Frontal cortex (tissue), 3 donors: ENCODE measurements at regions not wholly inside any gene's neighbourhood (a gene's known extent, or its start where the extent isn't known, plus 50 kb on each side); places are given as distances from the start of the nearest gene placed in this dataset.

Experiments used
- DNase-seq, 2 donors: peaks; one replicate each; pipeline ENCODE4 v3.0.0; 2012; ENCODE audit warnings: low spot score in 2 of 2
- FAIRE-seq: peaks from 2 replicates; lab custom pipeline; 2012; peaks lifted over from hg19 to GRCh38; lab: Jason Lieb, UNC
- donor health status: control.
- donor health status: control.
- donor health status: control.

DNA sequence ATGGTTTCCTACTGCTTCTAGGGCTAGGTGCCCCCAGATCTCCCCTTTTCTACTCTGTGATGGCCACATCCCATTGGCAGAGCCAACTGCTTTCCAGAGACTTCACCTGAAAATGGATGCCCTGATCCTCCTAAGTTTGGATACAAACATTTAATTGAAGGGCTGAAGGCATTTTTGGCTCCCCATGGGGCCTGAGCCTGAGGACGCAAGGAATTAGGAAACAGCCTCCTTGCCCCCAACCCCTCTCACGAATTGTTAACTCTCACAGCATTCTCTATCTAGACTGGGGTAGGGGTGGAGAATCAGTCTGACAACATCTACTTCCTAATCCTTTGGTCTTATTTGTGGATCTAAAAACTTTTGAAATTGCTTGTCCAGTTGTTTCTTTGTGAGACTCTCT lies 108.5 kb upstream of the KCNK2 start:
- DNase-seq (no peak), FAIRE-seq (no peak)

DNA sequence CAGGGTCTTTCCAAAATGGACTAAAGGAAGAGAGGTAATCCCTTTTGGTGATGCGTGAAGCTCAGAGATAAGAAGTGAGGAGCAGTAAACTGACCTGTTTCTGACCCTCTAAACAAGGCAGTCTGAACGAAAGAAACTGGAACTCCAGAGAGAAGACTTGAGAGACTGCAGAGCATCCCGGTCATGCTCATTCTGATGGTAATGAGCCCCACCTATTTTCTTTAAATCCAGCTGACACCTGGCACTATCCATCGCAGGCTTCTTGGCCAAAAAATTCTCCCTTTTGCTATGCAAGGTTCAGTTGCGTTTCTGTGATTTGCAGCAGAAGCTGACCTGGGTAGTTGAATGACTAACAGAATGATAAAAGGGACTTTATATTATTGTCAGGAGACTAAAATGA lies 105.9 kb upstream of the KCNK2 start:
- FAIRE-seq (no peak), DNase-seq (no peak)

DNA sequence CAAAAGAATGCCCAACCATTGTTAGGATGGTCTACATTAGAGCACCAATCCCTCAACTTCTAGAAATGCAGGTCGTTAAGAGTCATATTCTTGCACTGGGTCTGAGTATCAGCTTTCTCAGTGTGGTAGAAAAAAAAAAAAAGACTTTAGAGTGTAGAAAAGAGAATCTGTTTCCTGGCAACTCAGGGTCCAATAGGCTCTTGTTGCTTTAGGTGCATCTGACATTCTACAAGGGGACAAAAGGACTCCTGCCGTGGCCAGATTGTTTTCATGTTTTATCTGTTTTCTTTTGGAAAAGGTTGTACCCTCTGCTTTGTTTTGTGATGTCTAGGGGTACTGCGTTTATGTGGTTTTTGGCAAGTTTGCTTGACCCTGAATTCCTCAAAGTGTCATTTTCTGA lies 105.4 kb upstream of the KCNK2 start:
- DNase-seq: no peak

DNA sequence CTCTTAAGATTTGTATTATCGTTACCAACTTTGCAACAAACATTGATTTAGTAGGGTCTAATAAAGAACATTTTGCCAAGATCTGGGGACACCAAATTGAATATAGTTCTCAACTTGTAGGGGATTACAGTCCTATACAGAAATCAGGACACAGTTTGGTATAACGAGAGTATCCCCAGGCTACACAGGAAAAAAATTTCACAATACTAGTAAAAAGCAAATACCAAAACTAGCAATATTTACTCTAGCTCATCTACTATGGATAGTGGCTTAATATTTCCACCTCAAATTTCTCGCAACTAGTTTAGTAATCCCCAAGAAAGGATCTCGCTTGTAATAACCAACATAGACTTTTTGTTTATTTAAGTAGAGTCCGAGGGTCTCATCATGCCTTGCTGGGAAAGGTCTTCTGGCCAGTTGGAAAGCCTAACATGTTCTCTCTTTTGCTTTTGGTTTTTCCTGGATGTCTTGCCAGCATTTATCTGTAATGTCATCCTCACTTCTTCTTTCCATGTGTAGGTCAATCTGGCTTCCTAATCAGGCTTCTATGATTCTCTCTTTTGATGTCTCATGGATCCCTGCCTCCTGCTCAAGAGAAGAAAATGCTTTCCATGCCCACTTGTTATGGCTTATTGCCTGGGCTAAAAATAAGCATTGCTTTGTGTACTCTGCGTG lies 104.7 kb upstream of the KCNK2 start:
- FAIRE-seq: no peak
- DNase-seq: no peak

More for the DNA sequence above, 105.4 kb upstream of the KCNK2 start:
- no peak for FAIRE-seq

DNA sequence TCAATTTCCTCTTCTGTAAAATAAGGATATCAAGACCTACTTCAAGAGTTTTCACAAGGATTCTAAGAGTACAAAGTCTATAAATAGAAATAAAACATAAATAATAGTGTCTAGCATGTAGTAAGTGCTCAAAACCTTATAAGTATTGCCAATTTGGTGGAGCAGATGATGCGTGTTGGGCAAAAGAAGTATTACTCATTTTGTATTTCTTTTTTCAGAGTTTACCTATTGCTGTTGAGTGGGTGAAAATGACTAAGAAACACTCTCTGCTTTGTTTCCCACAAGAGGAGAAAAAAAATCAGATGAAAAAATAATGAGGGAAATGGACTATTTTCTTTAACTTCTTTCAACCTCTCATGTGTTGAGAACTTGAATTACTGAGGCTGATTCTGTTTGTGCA lies 103.3 kb upstream of the KCNK2 start:
- FAIRE-seq: no peak
- DNase-seq: no peak

DNA sequence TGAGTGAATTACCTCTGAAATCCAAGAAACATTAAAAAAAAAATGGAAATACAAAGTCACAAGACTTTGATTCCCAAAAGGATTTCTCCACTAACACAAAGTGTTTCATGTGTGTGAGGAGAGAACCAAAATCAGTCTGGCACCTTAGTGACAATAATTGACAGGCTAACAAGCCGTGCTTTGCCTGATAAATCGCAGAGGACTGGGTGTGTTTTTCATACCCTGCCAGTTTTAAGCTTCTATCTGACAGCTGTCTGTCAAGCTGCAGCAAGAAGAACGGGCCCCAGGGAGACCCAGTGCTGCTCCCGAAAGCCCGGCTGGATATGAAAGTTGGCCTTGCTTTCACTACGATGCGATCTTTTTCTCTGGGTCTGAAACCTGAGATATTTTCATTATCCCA lies 101.6 kb upstream of the KCNK2 start:
- FAIRE-seq: no peak

DNA sequence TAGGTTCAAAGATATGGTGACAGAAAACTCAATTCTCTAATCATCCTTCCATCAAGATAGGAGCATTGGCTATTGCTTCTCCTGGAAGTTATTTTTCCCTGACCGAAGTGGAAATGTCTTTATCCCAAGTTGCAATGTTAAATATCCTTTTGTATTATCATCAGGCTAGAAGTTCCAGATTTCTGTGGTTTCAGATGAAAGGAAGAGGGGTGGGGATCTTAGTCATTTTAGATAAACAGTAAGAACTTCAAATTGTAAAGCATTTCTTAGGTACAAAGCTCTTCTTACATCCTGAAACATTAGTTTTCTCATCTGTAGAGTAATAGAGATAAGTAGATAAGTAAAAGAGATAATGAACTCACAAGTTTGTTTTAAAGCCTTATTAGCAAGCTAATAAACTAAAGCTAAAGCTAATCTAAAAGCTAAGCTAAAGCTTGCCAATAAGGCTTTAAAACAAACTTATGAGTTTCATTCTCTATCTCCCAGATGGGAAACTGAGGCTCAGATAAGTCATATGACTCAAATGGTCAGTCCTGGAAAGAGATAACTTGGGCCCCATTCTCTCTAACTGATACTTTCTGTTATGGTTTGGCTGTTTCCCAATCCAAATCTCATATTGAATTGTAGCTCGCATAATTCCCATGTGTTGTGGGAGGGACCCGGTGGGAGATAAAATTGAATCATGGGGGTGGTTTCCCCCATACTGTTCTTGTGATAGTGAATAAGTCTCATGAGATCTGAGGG lies 99.2 kb upstream of the KCNK2 start:
- DNase-seq (no peak), FAIRE-seq (no peak)

More for the DNA sequence above, 101.6 kb upstream of the KCNK2 start:
- DNase-seq: no peak

DNA sequence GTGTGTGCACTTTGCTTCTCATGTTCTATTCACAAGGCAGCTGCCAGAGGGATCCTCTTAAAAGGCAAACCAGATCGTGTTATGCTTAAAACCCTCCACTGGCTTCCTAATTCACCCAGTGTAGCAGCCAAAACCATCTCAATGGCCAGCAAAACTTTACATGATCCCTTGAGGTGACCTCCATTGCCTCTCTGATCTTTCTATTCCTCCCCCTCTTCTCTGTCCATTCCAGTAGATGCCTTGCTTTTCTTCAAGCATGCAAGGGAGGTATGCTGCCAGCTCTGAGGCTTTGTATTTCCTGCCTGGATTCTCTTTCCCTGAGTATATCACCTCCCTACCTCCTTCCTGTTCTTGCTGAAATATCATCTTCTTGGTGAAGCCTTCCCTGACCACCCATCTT lies 93.2 kb upstream of the KCNK2 start:
- FAIRE-seq: no peak
- no peak for DNase-seq

DNA sequence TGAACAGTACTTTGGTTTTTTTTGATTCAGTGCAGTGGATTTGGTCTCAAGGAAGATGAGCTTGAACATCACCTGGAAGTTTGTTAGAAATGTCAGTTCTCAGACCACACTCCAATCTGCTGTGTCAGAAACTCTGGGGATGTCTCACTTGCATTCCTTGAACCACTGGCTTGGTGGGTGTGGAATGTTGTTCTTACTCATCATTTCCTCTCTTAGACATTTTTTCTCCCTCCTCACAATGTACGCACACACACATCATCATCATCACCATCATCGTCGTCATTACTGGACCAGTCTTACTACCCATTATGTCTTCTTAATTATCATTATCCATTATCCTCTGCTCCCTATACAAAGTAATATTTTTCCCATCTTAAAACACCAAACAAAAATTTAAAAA lies 91.9 kb upstream of the KCNK2 start:
- FAIRE-seq: no peak

DNA sequence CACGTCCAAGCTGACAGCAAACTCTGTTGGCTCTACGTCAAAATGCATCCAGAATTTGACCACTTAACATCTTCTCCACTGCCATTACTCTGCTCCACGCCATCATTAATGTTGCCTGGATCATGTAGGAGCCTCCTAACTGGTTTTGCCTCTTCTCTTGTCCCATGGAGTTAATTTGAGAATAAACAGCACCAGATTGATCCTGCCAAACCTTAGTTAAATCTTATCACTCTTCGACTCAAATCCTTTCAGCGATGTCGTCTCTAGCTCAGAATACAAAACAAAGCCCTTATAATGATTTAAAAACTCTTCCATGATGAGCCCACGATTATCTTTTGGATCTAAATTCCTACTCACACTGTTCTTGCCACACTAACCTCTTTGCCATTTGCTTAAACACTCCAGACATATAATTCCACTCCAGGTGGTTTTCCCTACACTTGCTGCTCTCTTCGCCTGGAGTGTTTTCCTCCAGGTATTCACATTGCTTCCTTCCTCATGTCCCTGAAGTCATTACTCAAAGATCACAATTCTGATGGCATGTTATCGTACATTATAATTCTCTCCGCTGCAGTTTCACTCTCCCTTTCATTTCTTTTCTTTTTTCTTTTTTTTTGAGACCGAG lies 90.7 kb upstream of the KCNK2 start:
- FAIRE-seq (no peak), DNase-seq (no peak)

More for the DNA sequence above, 91.9 kb upstream of the KCNK2 start:
- no peak for DNase-seq

DNA sequence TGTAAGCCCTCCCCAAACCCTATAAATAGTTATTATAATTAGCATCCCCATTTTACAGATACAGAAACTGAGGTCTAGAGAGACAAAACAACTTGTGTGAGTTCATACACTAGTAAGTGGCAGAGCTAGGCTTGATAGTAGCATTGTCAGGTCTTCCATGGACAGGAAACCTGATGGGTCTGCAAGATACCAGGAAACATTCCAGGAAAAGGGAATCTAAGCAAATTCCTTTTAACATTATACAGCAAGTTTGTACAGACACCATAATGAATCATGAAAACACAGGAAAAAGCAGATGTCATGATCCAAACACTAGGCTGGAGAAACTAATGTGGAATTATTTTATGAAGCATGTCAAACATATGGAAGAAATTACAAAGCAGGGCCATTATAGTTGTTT lies 89.1 kb upstream of the KCNK2 start:
- DNase-seq (no peak), FAIRE-seq (no peak)

DNA sequence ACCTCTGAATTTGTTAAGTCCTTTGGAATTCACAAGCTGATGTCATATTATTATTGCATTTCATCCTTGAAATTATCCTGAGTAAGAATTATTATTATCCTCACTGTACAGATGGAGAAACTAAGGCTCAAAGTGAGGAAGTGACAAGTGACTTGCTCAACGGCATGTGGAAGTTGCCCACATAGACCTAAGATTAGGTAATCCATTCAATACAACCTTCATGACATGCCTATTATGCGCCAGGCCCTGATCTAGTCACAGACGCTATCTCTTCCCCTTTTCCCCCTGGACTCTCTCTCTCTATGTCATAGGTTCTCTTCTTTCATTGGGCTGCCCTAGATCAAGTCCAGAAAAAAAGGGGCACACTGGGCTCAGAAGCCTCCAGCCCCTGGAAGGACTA lies 84.9 kb upstream of the KCNK2 start:
- no peak for FAIRE-seq

DNA sequence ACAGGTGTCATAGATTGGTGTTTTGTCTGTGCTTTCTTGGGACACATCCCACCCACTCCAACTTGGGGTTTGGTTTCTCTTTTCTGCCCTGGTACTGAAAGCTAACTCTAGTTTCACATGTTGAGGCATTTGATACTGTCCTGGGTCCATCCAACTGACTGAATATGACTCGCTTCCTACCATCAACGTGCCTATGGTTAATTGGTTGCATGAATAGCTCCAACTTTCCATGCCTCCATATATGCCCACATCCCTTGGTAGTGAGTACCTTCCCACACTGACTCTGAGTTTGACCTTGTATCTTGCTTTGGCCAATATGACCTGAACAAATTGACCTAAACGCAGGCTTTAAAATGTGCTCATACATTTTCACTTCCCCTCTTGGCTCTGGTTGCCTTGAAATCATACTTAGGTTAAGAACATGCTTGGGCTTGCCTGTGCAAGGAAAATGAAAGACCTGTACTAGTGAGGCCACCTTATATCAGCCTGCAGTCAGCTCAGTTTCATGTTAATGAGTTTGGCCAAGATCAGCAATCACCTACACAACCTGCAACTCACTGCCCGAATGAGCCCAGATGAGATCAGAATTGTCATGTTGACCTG lies 81.0 kb upstream of the KCNK2 start:
- DNase-seq: no peak
- no peak for FAIRE-seq

More for the DNA sequence above, 84.9 kb upstream of the KCNK2 start:
- no peak for DNase-seq

DNA sequence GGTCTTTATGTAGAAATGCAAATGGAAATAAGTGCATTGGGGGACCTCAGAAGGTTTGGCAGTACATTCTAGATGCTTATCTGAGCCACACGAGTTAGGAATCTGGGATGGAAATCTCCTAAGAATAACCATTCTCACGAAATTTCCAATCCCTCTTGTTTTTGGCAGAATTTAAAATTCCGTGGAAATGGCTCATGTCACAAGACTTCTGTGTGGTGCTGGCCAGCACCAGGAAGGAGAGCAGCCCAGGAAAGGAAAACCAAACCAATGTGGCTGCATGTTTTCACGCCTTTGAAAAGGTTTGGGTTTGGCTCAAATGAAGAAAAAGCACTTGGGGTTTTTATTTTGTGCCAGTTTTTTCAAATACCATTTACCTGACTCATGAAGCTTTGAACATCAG lies 80.1 kb upstream of the KCNK2 start:
- DNase-seq (no peak), FAIRE-seq (no peak)

DNA sequence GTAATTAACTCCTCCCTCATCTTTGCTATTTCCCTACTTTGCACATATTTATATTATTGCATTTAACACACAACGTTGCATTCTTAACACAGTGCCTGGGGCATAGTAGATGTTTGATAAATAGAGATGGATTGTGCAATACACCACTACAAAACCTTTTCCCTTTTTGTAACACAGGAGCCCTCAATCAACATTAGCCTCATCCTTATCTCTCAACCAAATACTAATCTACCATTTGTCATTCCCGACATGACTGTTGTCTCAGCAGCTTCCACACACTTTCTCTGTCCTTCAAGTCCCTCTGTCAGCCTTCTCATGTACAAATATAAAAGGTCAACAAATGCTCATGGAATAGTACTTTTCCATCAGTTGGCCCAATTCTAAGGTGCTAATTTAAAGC lies 78.9 kb upstream of the KCNK2 start:
- DNase-seq (no peak), FAIRE-seq (no peak)

DNA sequence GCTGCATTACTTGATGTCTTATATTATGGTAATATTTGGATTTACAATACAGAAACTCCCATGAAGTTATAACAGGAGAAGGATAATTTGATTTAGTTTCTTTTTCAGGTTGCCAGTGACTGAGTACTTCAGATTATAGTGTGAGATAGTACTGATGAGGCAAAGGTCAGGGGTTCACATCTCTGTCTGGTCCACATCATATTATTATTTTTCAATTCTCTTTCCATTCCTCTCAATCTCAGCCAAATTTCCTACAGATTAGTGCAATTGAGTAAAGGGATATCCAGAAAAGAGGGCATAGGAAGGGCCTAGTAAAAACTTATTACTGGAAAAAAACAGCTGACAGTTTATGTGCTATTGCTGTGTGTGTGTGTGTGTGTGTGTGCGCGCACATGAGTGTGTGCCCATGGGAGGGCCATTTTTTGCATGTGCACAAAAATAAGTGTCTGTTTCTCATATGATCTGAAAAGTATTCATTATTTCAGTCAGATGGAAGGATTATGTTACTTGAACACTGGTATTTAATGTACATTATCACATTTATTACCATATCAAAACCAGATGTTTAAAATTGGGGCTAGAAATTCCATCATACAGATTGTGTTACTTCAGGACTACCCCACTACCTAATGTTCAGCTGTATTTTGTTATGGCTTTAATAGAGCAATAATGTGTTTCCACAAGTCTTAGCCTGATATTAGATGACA lies 78.3 kb upstream of the KCNK2 start:
- no peak for DNase-seq
- FAIRE-seq: no peak

DNA sequence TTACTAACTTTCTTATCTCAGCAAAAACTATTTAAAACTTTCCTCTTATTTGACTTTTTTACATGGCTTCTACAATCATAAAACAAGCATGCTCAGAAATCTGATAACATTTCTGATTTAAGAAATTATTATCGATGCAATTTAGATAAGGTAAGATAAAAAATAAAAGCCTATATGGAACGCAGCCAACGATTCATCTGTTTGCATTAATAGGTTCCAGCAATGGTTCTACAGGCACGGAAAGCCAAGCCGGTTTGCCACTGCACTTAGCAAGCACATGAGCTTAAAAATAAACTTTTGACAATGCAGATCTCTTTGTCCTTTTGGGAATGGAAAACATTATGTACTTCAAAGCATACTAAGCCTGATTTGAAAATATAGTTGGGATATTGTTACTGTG lies 77.5 kb upstream of the KCNK2 start:
- DNase-seq (no peak), FAIRE-seq (no peak)

DNA sequence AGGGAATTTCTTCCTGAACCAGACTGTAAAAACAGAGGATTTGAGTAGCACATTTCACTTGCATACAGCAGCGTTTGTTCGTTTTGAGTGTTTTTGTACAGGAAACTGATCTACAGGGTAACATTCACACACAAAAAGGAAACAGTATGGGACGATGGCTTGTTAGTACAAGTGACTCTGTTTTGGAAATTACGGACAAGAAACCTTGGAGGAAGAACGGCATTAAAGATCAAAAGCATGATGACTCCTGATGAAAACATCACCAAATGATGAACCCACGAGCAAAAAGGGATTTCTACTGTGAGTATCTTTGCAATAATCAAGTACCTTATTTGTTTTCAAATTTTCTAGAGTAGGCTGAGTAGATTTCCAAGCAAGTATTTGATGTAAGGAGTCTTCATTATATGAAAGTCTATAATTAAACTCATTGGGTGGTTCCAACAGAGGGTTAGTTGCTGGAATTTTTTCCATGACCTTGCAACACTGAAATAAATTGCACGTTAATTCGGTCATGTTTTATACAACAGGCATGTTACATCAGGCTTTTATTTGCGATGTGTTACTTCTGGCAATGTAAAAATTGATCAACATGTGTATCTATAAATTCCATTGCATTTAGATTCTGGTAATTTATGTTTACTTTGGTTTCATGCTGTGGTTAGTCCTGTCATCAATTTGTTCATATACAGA lies 76.7 kb upstream of the KCNK2 start:
- DNase-seq (no peak), FAIRE-seq (no peak)

DNA sequence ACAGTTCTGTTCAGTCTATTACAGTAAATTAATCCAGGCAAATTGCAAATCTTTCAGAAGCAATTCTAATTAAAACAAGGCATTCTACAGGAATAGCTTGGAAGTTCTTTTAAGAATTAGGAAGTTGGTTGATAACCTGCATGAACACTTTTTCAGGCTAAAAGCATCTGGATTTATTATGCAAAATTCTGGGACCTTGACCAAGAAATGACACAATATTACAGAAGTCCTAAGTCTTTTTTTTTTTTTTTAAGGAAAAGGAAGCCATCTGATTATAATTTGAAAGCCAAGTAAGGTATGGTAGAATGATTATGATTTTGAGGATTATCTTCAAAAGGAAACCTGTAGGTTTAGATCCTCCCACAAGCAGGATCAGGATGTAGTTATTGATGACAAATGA lies 74.7 kb upstream of the KCNK2 start:
- no peak for DNase-seq
- FAIRE-seq: no peak

DNA sequence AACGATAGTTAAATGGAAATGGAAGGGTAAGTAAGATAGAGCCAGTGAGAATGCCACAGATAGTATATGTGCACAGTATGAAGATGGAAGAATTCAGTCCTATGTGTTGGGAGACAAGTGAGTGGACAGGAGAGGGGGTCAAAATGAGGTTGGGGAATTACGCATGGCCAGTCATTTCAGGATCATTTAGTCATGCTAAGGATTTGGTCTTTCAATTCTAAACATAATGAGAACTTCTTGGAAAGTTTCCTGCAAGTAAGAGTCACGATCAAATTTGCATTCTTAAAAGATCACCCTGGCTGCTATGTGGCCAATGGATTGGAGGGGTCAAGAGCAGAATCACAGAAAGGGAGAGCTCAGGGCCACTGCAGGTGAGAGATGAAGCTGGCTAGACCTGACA lies 64.0 kb upstream of the KCNK2 start:
- no peak for FAIRE-seq
- no peak for DNase-seq
